HepG2 (cell line): ENCODE measurements at regions not wholly inside any gene's neighbourhood (a gene's known extent, or its start where the extent isn't known, plus 50 kb on each side); places are given as distances from the start of the nearest gene placed in this dataset.

Experiments
- ATAC-seq: fragments of 200-7000 bp; cut with Tn5 transposase; 3 replicates; pipeline ENCODE4 v1.9.1; 2020; ENCODE audit warnings: mild to moderate bottlenecking, moderate library complexity
- BruUV-seq: library from RNA; stranded (reverse); fragments of 400-500 nt; replicated peaks from 2 replicates; lab custom pipeline; 2021; lab: Mats Ljungman, UMichigan
- CTCF ChIA-PET: fragments of 300-600 bp; formaldehyde crosslinking; extraction: SDS; loops from one replicate; lab custom pipeline; 2021; ENCODE audit warnings: low total read pairs, inconsistent platforms, low intra/inter-chr PET ratio; lab: Yijun Ruan, JAX
- POLR2A ChIA-PET: fragments of 350-600 bp; sonication (Branson Sonifier 250); formaldehyde crosslinking; loops from one replicate; lab custom pipeline; 2020; ENCODE audit warnings: antibody characterized with exemption, inconsistent platforms; lab: Yijun Ruan, JAX
- DNase-seq: peaks from one replicate; pipeline ENCODE4 v3.0.0-alpha.2; 2015; ENCODE audit warnings: low spot score
- FAIRE-seq: peaks from 3 replicates; lab custom pipeline; 2011; peaks lifted over from hg19 to GRCh38; lab: Jason Lieb, UNC
- H2AFZ ChIP-seq: one replicate; pipeline ENCODE4 v1.6.1; 2011; ENCODE audit warnings: low read length, inconsistent platforms
- H3K27ac ChIP-seq: fragments of 300-600 bp; 3 replicates; pipeline ENCODE4 v1.8.0; 2011; ENCODE audit warnings: mixed run types, mild to moderate bottlenecking, mixed read lengths, low read length, inconsistent platforms; ENCODE audit not compliant: insufficient read depth; ENCODE audit errors: extremely low read length
- H3K27me3 ChIP-seq, 2 experiments: fragments of 200-600 bp in 1 of 2; 2 replicates in 1 of 2; 3 replicates in 1 of 2; pipeline versions ENCODE4 v1.6.0 to v1.8.0; 2011; ENCODE audit warnings: low read length in 2 of 2, mild to moderate bottlenecking in 2 of 2, moderate library complexity in 2 of 2, inconsistent platforms in 1 of 2; ENCODE audit not compliant: insufficient read depth in 2 of 2, control insufficient read depth in 1 of 2
- H3K36me3 ChIP-seq, 2 experiments: fragments of 200-600 bp in 1 of 2; replicated peaks in 1 of 2; 2 replicates in 1 of 2; 3 replicates in 1 of 2; pipeline versions ENCODE4 v1.5.1 to v1.8.0; 2011; ENCODE audit warnings: low read length in 2 of 2, inconsistent platforms in 1 of 2; ENCODE audit not compliant: insufficient read depth in 2 of 2, control insufficient read depth in 1 of 2
- H3K4me1 ChIP-seq: 2 replicates; pipeline ENCODE4 v1.5.1; 2012; ENCODE audit warnings: low read length, inconsistent platforms; ENCODE audit not compliant: insufficient read depth
- H3K4me2 ChIP-seq: 2 replicates; pipeline ENCODE4 v1.6.0; 2011; ENCODE audit warnings: low read depth, low read length, inconsistent platforms
- H3K4me3 ChIP-seq, 3 experiments: fragments of 200-600 bp in 1 of 3; sonication (generic), shearing (Covaris generic) in 1 of 3; replicated peaks in 1 of 3; 2 replicates each; pipeline ENCODE4 v1.5.1; 2011 to 2016; ENCODE audit warnings: low read length in 3 of 3, inconsistent platforms in 2 of 3, low read depth in 2 of 3, mild to moderate bottlenecking in 2 of 3, control low read depth in 1 of 3, mixed read lengths in 1 of 3; ENCODE audit not compliant: insufficient read depth in 1 of 3
- H3K79me2 ChIP-seq: one replicate; pipeline ENCODE4 v1.6.1; 2011; ENCODE audit warnings: low read length, inconsistent platforms; ENCODE audit not compliant: insufficient read depth
- H3K9ac ChIP-seq: 2 replicates; pipeline ENCODE4 v1.6.0; 2011; ENCODE audit warnings: mild to moderate bottlenecking, low read depth, low read length, inconsistent platforms; ENCODE audit not compliant: insufficient read depth
- H3K9me3 ChIP-seq: 2 replicates; pipeline ENCODE4 v1.5.1; 2012; ENCODE audit warnings: mild to moderate bottlenecking, low read length
- H4K20me1 ChIP-seq: 2 replicates; pipeline ENCODE4 v1.6.0; 2011; ENCODE audit warnings: inconsistent platforms, mild to moderate bottlenecking, low read length, moderate library complexity; ENCODE audit not compliant: insufficient read depth
- ATF7-NPFF ChIP-seq: sonication (generic); formaldehyde crosslinking; IDR thresholded peaks from 2 replicates; pipeline ENCODE4 v1.8.1; 2023; ENCODE audit warnings: mild to moderate bottlenecking, low read depth, missing genetic modification reagents, moderate library complexity
- CBX1 ChIP-seq: IDR thresholded peaks from one replicate; pipeline ENCODE4 v1.6.1; 2016; ENCODE audit warnings: antibody characterized with exemption, low read depth
- DR1 ChIP-seq: sonication (generic); formaldehyde crosslinking; IDR thresholded peaks from 2 replicates; pipeline ENCODE4 v1.8.0; 2021; ENCODE audit warnings: mild to moderate bottlenecking, missing genetic modification reagents, inconsistent platforms
- ERF ChIP-seq: IDR thresholded peaks from 2 replicates; pipeline ENCODE4 v1.6.1; 2018; ENCODE audit warnings: missing biosample characterization, missing genetic modification reagents
- GABPA ChIP-seq, 2 experiments: IDR thresholded peaks; 2 replicates each; pipeline ENCODE4 v1.6.1; 2011 to 2016; ENCODE audit warnings: low read depth in 2 of 2, low read length in 1 of 2, missing biosample characterization in 1 of 2, missing genetic modification characterization in 1 of 2
- MTA3 ChIP-seq: sonication (generic); formaldehyde crosslinking; IDR thresholded peaks from 2 replicates; pipeline ENCODE4 v1.4.0; 2020; ENCODE audit warnings: missing genetic modification reagents
- MTF2 ChIP-seq: sonication (generic); formaldehyde crosslinking; IDR thresholded peaks from 2 replicates; pipeline ENCODE4 v1.5.0; 2020; ENCODE audit warnings: missing genetic modification reagents, borderline replicate concordance
- RFX5 ChIP-seq: IDR thresholded peaks from 2 replicates; pipeline ENCODE4 v1.6.1; 2011; ENCODE audit warnings: low read depth, low read length, improper control_type of control experiment
- SMAD9 ChIP-seq: sonication (generic); formaldehyde crosslinking; IDR thresholded peaks from 2 replicates; pipeline ENCODE4 v1.5.1; 2020; ENCODE audit warnings: mild to moderate bottlenecking, missing genetic modification reagents
- ZNF160 ChIP-seq: sonication (generic); formaldehyde crosslinking; IDR thresholded peaks from 2 replicates; pipeline ENCODE4 v1.8.0; 2022; ENCODE audit warnings: mild to moderate bottlenecking, inconsistent platforms, missing genetic modification reagents
- ZNF329 ChIP-seq: sonication (generic); formaldehyde crosslinking; IDR thresholded peaks from 2 replicates; pipeline ENCODE4 v1.9.0; 2021; ENCODE audit warnings: low read depth, mild to moderate bottlenecking, missing genetic modification reagents
- ZNF567 ChIP-seq: sonication (generic); formaldehyde crosslinking; IDR thresholded peaks from 2 replicates; pipeline ENCODE4 v1.8.1; 2023; ENCODE audit warnings: mild to moderate bottlenecking, missing genetic modification reagents, borderline replicate concordance
- ZNF792 ChIP-seq: IDR thresholded peaks from 2 replicates; pipeline ENCODE4 v1.6.1; 2016
- WGBS: methylation state at CpG from one replicate; pipeline ENCODE4 v1.1.6; 2017; ENCODE audit warnings: low lambda C conversion rate; 5-methylcytosine and 5-hydroxymethylcytosine counted together
- in situ Hi-C: cut with HindIII; loops from 2 replicates; pipeline ENCODE4 v1.10.0; 2017; ENCODE audit warnings: low pct_unique_long_range_greater_than_20kb; ENCODE audit not compliant: extremely low pct_ligation_motif_present
- intact Hi-C: fragments of 100-400 bp; cut with micrococcal nuclease; formaldehyde crosslinking; loops from one replicate; pipeline ENCODE4 v1.10.0; 2022; ENCODE audit not compliant: unreplicated experiment
- TF ChIP-seq, protein P1 (sequence below): sonication (generic); formaldehyde crosslinking; IDR thresholded peaks from 2 replicates; pipeline ENCODE4 v1.4.0; 2020; ENCODE audit warnings: mild to moderate bottlenecking, missing genetic modification reagents
- TF ChIP-seq, protein P2 (sequence below): sonication (generic); formaldehyde crosslinking; IDR thresholded peaks from 2 replicates; pipeline ENCODE4 v1.4.0; 2020; ENCODE audit warnings: missing genetic modification reagents
- TF ChIP-seq, protein P3 (sequence below): sonication (generic); formaldehyde crosslinking; IDR thresholded peaks from 2 replicates; pipeline ENCODE4 v1.8.0; 2022; ENCODE audit warnings: missing genetic modification reagents, low read depth, mild to moderate bottlenecking, borderline replicate concordance
- TF ChIP-seq, protein P4 (sequence below): sonication (generic); formaldehyde crosslinking; IDR thresholded peaks from 2 replicates; pipeline ENCODE4 v1.4.0; 2020; ENCODE audit warnings: missing genetic modification reagents
- TF ChIP-seq, protein P5 (sequence below): sonication (generic); formaldehyde crosslinking; IDR thresholded peaks from 2 replicates; pipeline ENCODE4 v1.9.0; 2021; ENCODE audit warnings: missing genetic modification reagents, borderline replicate concordance

DNA sequence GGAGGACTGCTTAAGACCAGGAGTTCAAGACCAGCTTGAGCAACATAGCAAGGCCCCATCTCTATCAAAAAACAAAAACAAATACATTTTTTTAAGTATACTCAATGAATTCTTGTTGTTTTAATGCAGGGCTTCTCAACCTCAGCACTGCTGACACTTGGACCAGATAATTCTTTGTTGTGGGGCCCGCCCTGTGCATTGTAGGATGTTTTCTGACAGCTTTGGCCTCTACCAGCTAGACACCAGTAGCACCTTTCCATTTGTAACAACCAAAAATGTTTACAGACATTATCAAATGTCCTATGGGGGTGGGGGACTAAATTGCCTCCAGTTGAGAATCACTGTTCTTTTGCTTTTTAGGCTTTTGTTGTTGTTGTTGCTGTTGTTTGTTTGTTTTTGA is 128.1 kb upstream of the MDM1 start:
- in situ Hi-C loops, result no loop called here
- Histone ChIP-seq H3K79me2 (no peaks in the 10 kb centered on the region), H3K4me1 (peaks cover under 1% of the 10 kb centered on the region; the same call in 1 of the 2 replicates), H2AFZ (no peak overlapping the region), H3K27me3 (no peaks in the 10 kb centered on the region), H3K4me3 (no peak overlapping the region), H3K9ac (no peak overlapping the region), H3K9me3 (no peaks in the 10 kb centered on the region), H3K36me3 (no peaks in the 10 kb centered on the region), H4K20me1 (no peaks in the 10 kb centered on the region), H3K27ac (no peak overlapping the region), H3K4me2 (no peak overlapping the region)
- ATAC-seq, result no peak
- POLR2A ChIA-PET, result no interaction called here
- CTCF ChIA-PET, result no interaction called here
- DNase-seq, result no peak
- intact Hi-C loops, result no loop called here
- BruUV-seq, result no TSS peak
- WGBS, result 0% methylated on average over 1 of the region's 1 CpG
- FAIRE-seq, result no peak
- TF ChIP-seq MTA3 (CRISPR knock-in tag), result no peak
- no peak for TF ChIP-seq GABPA (IDR thresholded peaks at IDR 0.05; ENCODE audit: low read depth, low read length)
- TF ChIP-seq GABPA (CRISPR knock-in tag; IDR thresholded peaks at IDR 0.05; ENCODE audit: low read depth), result no peak
- TF ChIP-seq CBX1, result no peak
- TF ChIP-seq, protein P1, sequence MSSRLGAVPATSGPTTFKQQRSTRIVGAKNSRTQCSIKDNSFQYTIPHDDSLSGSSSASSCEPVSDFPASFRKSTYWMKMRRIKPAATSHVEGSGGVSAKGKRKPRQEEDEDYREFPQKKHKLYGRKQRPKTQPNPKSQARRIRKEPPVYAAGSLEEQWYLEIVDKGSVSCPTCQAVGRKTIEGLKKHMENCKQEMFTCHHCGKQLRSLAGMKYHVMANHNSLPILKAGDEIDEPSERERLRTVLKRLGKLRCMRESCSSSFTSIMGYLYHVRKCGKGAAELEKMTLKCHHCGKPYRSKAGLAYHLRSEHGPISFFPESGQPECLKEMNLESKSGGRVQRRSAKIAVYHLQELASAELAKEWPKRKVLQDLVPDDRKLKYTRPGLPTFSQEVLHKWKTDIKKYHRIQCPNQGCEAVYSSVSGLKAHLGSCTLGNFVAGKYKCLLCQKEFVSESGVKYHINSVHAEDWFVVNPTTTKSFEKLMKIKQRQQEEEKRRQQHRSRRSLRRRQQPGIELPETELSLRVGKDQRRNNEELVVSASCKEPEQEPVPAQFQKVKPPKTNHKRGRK (CRISPR knock-in tag), result no peak
- TF ChIP-seq ERF (CRISPR knock-in tag), result no peak
- no peak for TF ChIP-seq ZNF567
- TF ChIP-seq, protein P2, sequence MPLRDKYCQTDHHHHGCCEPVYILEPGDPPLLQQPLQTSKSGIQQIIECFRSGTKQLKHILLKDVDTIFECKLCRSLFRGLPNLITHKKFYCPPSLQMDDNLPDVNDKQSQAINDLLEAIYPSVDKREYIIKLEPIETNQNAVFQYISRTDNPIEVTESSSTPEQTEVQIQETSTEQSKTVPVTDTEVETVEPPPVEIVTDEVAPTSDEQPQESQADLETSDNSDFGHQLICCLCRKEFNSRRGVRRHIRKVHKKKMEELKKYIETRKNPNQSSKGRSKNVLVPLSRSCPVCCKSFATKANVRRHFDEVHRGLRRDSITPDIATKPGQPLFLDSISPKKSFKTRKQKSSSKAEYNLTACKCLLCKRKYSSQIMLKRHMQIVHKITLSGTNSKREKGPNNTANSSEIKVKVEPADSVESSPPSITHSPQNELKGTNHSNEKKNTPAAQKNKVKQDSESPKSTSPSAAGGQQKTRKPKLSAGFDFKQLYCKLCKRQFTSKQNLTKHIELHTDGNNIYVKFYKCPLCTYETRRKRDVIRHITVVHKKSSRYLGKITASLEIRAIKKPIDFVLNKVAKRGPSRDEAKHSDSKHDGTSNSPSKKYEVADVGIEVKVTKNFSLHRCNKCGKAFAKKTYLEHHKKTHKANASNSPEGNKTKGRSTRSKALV (CRISPR knock-in tag), result no peak
- TF ChIP-seq, protein P3, sequence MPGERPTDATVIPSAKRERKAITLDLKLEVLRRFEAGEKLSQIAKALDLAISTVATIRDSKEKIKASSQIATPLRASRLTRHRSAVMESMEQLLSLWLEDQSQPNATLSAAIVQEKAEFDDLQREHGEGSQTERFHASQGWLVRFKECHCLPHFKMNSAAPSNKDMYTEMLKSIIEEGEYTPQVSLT (CRISPR knock-in tag), result no peak
- TF ChIP-seq ZNF329 (CRISPR knock-in tag), result no peak
- TF ChIP-seq DR1, result no peak
- no peak for TF ChIP-seq MTF2 (CRISPR knock-in tag)
- no peak for TF ChIP-seq RFX5
- TF ChIP-seq, protein P4, sequence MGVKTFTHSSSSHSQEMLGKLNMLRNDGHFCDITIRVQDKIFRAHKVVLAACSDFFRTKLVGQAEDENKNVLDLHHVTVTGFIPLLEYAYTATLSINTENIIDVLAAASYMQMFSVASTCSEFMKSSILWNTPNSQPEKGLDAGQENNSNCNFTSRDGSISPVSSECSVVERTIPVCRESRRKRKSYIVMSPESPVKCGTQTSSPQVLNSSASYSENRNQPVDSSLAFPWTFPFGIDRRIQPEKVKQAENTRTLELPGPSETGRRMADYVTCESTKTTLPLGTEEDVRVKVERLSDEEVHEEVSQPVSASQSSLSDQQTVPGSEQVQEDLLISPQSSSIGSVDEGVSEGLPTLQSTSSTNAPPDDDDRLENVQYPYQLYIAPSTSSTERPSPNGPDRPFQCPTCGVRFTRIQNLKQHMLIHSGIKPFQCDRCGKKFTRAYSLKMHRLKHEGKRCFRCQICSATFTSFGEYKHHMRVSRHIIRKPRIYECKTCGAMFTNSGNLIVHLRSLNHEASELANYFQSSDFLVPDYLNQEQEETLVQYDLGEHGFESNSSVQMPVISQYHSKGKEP (CRISPR knock-in tag), result no peak
- no peak for TF ChIP-seq ZNF160 (CRISPR knock-in tag)
- no peak for TF ChIP-seq ZNF792 (CRISPR knock-in tag)
- no peak for TF ChIP-seq SMAD9 (CRISPR knock-in tag)
- TF ChIP-seq, protein P5, sequence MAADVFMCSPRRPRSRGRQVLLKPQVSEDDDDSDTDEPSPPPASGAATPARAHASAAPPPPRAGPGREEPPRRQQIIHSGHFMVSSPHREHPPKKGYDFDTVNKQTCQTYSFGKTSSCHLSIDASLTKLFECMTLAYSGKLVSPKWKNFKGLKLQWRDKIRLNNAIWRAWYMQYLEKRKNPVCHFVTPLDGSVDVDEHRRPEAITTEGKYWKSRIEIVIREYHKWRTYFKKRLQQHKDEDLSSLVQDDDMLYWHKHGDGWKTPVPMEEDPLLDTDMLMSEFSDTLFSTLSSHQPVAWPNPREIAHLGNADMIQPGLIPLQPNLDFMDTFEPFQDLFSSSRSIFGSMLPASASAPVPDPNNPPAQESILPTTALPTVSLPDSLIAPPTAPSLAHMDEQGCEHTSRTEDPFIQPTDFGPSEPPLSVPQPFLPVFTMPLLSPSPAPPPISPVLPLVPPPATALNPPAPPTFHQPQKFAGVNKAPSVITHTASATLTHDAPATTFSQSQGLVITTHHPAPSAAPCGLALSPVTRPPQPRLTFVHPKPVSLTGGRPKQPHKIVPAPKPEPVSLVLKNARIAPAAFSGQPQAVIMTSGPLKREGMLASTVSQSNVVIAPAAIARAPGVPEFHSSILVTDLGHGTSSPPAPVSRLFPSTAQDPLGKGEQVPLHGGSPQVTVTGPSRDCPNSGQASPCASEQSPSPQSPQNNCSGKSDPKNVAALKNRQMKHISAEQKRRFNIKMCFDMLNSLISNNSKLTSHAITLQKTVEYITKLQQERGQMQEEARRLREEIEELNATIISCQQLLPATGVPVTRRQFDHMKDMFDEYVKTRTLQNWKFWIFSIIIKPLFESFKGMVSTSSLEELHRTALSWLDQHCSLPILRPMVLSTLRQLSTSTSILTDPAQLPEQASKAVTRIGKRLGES, result no peak
- no peak for TF ChIP-seq ATF7-NPFF
